Endothelial cell of umbilical vein (primary cell): ENCODE measurements at regions not wholly inside any gene's neighbourhood (a gene's known extent, or its start where the extent isn't known, plus 50 kb on each side); places are given as distances from the start of the nearest gene placed in this dataset.

ENCODE experiments used
- BruUV-seq: library from RNA; stranded (reverse); fragments of 400-500 nt; replicated peaks from 2 replicates; lab custom pipeline; 2021; lab: Mats Ljungman, UMichigan
- CTCF ChIA-PET: fragments of 300-600, 350-600 bp; sonication (Branson Sonifier 250); formaldehyde crosslinking; loops from one replicate; lab custom pipeline; 2021; ENCODE audit warnings: antibody characterized with exemption, inconsistent platforms; lab: Charles Lee
- POLR2A ChIA-PET: fragments of 300-600, 350-600 bp; sonication (Branson Sonifier 250); formaldehyde crosslinking; loops from one replicate; lab custom pipeline; 2021; ENCODE audit warnings: antibody characterized with exemption, inconsistent platforms; lab: Charles Lee
- DNase-seq: peaks from one replicate; pipeline ENCODE4 v3.0.0-alpha.2; 2011; ENCODE audit warnings: low read depth, low spot score
- FAIRE-seq: peaks from 2 replicates; lab custom pipeline; 2011; peaks lifted over from hg19 to GRCh38; lab: Jason Lieb, UNC
- H2AFZ ChIP-seq: 2 replicates; pipeline ENCODE4 v1.6.0; 2012; ENCODE audit warnings: low read depth, low read length, control low read depth, inconsistent platforms
- H3K27ac ChIP-seq: 2 replicates; pipeline ENCODE4 v1.5.1; 2011; ENCODE audit warnings: low read depth, mild to moderate bottlenecking, control low read depth, low read length, moderate library complexity; ENCODE audit not compliant: insufficient read depth
- H3K27me3 ChIP-seq, 2 experiments: 2 replicates each; pipeline versions ENCODE4 v1.6.0 to v1.6.1; 2011; ENCODE audit warnings: low read length in 2 of 2, mixed read lengths in 1 of 2; ENCODE audit not compliant: control insufficient read depth in 2 of 2, insufficient read depth in 2 of 2
- H3K36me3 ChIP-seq, 2 experiments: 2 replicates in 1 of 2; 3 replicates in 1 of 2; pipeline ENCODE4 v1.5.1; 2011; ENCODE audit warnings: low read length in 2 of 2, mild to moderate bottlenecking in 1 of 2, moderate library complexity in 1 of 2; ENCODE audit not compliant: control insufficient read depth in 2 of 2, insufficient read depth in 2 of 2; ENCODE audit errors: extremely low read depth in 1 of 2
- H3K4me1 ChIP-seq: 3 replicates; pipeline ENCODE4 v1.5.1; 2011; ENCODE audit warnings: mild to moderate bottlenecking, low read length; ENCODE audit not compliant: control insufficient read depth, insufficient read depth; ENCODE audit errors: extremely low read depth
- H3K4me2 ChIP-seq: 2 replicates; pipeline ENCODE4 v1.6.1; 2011; ENCODE audit warnings: low read length, control low read depth, mixed read lengths; ENCODE audit not compliant: insufficient read depth
- H3K4me3 ChIP-seq, 3 experiments: fragments of 200-600 bp in 1 of 3; sonication (generic), shearing (Covaris generic) in 1 of 3; replicated peaks in 1 of 3; 2 replicates each; pipeline ENCODE4 v1.5.1; 2011 to 2016; ENCODE audit warnings: control low read depth in 3 of 3, low read length in 3 of 3, mild to moderate bottlenecking in 2 of 3, inconsistent platforms in 1 of 3, low read depth in 1 of 3, moderate library complexity in 1 of 3; ENCODE audit not compliant: insufficient read depth in 1 of 3
- H3K79me2 ChIP-seq: 2 replicates; pipeline ENCODE4 v1.6.0; 2012; ENCODE audit warnings: low read length, inconsistent platforms; ENCODE audit not compliant: control insufficient read depth, insufficient read depth
- H3K9ac ChIP-seq: replicated peaks from 2 replicates; pipeline ENCODE3; 2011; ENCODE audit warnings: low read length, control low read depth; ENCODE audit not compliant: insufficient read depth; ENCODE audit errors: extremely low read depth
- H3K9me1 ChIP-seq: replicated peaks from 3 replicates; pipeline ENCODE4 v1.6.0; 2011; ENCODE audit warnings: mild to moderate bottlenecking, low read length; ENCODE audit not compliant: control insufficient read depth, insufficient read depth; ENCODE audit errors: extremely low read depth
- H3K9me3 ChIP-seq: replicated peaks from 2 replicates; pipeline ENCODE4 v1.5.1; 2012; ENCODE audit warnings: low read length, inconsistent platforms; ENCODE audit not compliant: control insufficient read depth, insufficient read depth
- H4K20me1 ChIP-seq: replicated peaks from 2 replicates; pipeline ENCODE3; 2011; ENCODE audit warnings: mild to moderate bottlenecking, low read length; ENCODE audit not compliant: control insufficient read depth, insufficient read depth; ENCODE audit errors: extremely low read depth
- CTCF ChIP-seq, 2 donors: IDR thresholded peaks; 1 replicate in 1 of 2; 2 replicates in 1 of 2; pipeline ENCODE4 v1.5.1; 2011; ENCODE audit warnings: low read length in 2 of 2, mild to moderate bottlenecking in 2 of 2, moderate library complexity in 2 of 2, control low read depth in 1 of 2, inconsistent platforms in 1 of 2, low read depth in 1 of 2; ENCODE audit not compliant: insufficient read depth in 1 of 2; ENCODE audit errors: extremely low read depth in 1 of 2
- EZH2 ChIP-seq: IDR thresholded peaks from 2 replicates; pipeline ENCODE4 v1.6.1; 2012; ENCODE audit warnings: borderline replicate concordance, low read depth, mild to moderate bottlenecking, moderate library complexity, low read length, inconsistent platforms; ENCODE audit not compliant: severe bottlenecking
- FOS ChIP-seq: IDR thresholded peaks from 2 replicates; pipeline ENCODE4 v1.6.1; 2011; ENCODE audit warnings: mild to moderate bottlenecking, low read length, moderate library complexity, borderline replicate concordance; ENCODE audit not compliant: insufficient read depth
- GATA2 ChIP-seq: IDR thresholded peaks from 2 replicates; pipeline ENCODE4 v1.7.0; 2011; ENCODE audit warnings: low read depth, mild to moderate bottlenecking, moderate library complexity, mixed read lengths, low read length; ENCODE audit not compliant: insufficient read length, insufficient read depth
- JUN ChIP-seq: IDR thresholded peaks from 2 replicates; pipeline ENCODE4 v1.6.1; 2011; ENCODE audit warnings: borderline replicate concordance, low read depth; ENCODE audit not compliant: insufficient read length, insufficient read depth
- MAX ChIP-seq: IDR thresholded peaks from 2 replicates; pipeline ENCODE4 v1.6.1; 2011; ENCODE audit not compliant: insufficient read depth, insufficient read length
- MYC ChIP-seq: IDR thresholded peaks from one replicate; pipeline ENCODE4 v1.6.1; 2011; ENCODE audit warnings: mild to moderate bottlenecking, low read depth, low read length
- POLR2A ChIP-seq: IDR thresholded peaks from 2 replicates; pipeline ENCODE4 v1.6.1; 2012; ENCODE audit warnings: low read depth, mild to moderate bottlenecking, control low read depth, low read length
- POLR2AphosphoS5 ChIP-seq: IDR thresholded peaks from 2 replicates; pipeline ENCODE4 v1.6.1; 2012; ENCODE audit warnings: low read depth, mild to moderate bottlenecking, control low read depth, low read length, moderate library complexity; ENCODE audit not compliant: insufficient read depth
- dilution Hi-C: fragments of 300-500 bp; cut with MboI; formaldehyde crosslinking; loops from one replicate; pipeline ENCODE4 v1.15.0; 2019; ENCODE audit warnings: low sequenced_read_pairs; ENCODE audit not compliant: extremely low pct_ligation_motif_present
- intact Hi-C: fragments of 100-400 bp; cut with micrococcal nuclease; formaldehyde crosslinking; loops from one replicate; pipeline ENCODE4 v1.10.0; 2022

GRCh38 chr4:164614999-164615398 lies 138.9 kb upstream of the SMIM31 start:
- FAIRE-seq: no peak
- Histone ChIP-seq H3K27me3 (no peaks in the 10 kb centered on the region), H3K9me3 (peaks cover 5% of the 10 kb centered on the region), H3K9me1 (no peaks in the 10 kb centered on the region), H3K4me2 (no peak overlapping the region), H3K79me2 (no peaks in the 10 kb centered on the region), H3K27ac (no peak overlapping the region), H3K36me3 (no peaks in the 10 kb centered on the region), H3K9ac (no peak overlapping the region), H2AFZ (no peak overlapping the region), H3K4me3 (no peak overlapping the region), H4K20me1 (no peaks in the 10 kb centered on the region), H3K4me1 (no peaks in the 10 kb centered on the region)
- CTCF ChIA-PET: no interaction called here
- DNase-seq: no peak
- dilution Hi-C loops (no loop called here), intact Hi-C loops (no loop called here)
- POLR2A ChIA-PET: no interaction called here
- no TSS peak for BruUV-seq
- TF ChIP-seq POLR2A: no peak
- TF ChIP-seq FOS: no peak
- TF ChIP-seq GATA2: no peak
- no peak for TF ChIP-seq POLR2AphosphoS5
- no peak for TF ChIP-seq EZH2
- TF ChIP-seq MYC: no peak
- TF ChIP-seq JUN: no peak
- no peak for TF ChIP-seq MAX
- no peak for TF ChIP-seq CTCF (IDR thresholded peaks at IDR 0.05; ENCODE audit: extremely low read depth in 1 of 2, insufficient read depth in 1 of 2, low read depth in 1 of 2, low read length in 2 of 2)
